ENCODE measurements at regions not wholly inside any gene's neighbourhood (a gene's known extent, or its start where the extent isn't known, plus 50 kb on each side); places are given as distances from the start of the nearest gene placed in this dataset.

DNA sequence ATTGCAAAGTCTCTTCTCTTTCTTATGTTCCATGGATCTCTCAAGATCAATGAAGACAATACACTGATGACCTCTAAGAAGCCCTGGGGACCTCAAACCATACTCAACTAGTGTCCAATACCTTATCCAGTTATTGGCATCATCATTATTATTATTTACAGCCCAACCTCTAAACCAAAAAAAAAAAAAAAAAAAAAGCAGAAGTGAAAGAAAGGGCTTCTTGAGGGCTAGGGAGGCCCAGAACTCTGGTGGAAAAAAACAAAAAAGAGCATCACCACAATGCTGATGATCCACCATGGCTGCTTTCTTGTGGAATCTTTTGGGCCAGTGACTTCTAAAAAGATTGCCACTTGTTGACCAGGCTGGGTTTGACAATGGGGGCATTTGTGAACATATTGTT, 324.9 kb downstream of the LPIN1 start:
- Histone ChIP-seq H3K27ac (ENCODE audit: low read depth, low read length) (no peak overlapping the region), H3K36me3 (ENCODE audit: control insufficient read depth, insufficient read depth, low read length) (no peaks in the 10 kb centered on the region), H3K4me3 (ENCODE audit: low read length) (no peak overlapping the region), H3K9ac (ENCODE audit: extremely low read depth, low read length, poor library complexity, severe bottlenecking) (no peak overlapping the region), H3K27me3 (ENCODE audit: control insufficient read depth, insufficient read depth, low read length, poor library complexity, severe bottlenecking) (no peaks in the 10 kb centered on the region), H3K4me1 (ENCODE audit: control insufficient read depth, insufficient read depth, low read length) (peaks cover 9% of the 10 kb centered on the region), H3K9me3 (ENCODE audit: control insufficient read depth, low read length) (no peaks in the 10 kb centered on the region)
- no peak for DNase-seq
- Mint-ChIP-seq H3K27ac (no peak overlapping the region), H3K9me3 (no peaks in the 10 kb centered on the region), H3K4me1 (peaks cover 14% of the 10 kb centered on the region), H3K36me3 (ENCODE audit: low read depth) (no peaks in the 10 kb centered on the region), H3K4me3 (no peak overlapping the region), H3K27me3 (ENCODE audit: insufficient read depth) (no peaks in the 10 kb centered on the region)
- TF ChIP-seq, protein P1, sequence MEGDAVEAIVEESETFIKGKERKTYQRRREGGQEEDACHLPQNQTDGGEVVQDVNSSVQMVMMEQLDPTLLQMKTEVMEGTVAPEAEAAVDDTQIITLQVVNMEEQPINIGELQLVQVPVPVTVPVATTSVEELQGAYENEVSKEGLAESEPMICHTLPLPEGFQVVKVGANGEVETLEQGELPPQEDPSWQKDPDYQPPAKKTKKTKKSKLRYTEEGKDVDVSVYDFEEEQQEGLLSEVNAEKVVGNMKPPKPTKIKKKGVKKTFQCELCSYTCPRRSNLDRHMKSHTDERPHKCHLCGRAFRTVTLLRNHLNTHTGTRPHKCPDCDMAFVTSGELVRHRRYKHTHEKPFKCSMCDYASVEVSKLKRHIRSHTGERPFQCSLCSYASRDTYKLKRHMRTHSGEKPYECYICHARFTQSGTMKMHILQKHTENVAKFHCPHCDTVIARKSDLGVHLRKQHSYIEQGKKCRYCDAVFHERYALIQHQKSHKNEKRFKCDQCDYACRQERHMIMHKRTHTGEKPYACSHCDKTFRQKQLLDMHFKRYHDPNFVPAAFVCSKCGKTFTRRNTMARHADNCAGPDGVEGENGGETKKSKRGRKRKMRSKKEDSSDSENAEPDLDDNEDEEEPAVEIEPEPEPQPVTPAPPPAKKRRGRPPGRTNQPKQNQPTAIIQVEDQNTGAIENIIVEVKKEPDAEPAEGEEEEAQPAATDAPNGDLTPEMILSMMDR (conservative IDR thresholded peaks at IDR 0.05) = no peak

DNA sequence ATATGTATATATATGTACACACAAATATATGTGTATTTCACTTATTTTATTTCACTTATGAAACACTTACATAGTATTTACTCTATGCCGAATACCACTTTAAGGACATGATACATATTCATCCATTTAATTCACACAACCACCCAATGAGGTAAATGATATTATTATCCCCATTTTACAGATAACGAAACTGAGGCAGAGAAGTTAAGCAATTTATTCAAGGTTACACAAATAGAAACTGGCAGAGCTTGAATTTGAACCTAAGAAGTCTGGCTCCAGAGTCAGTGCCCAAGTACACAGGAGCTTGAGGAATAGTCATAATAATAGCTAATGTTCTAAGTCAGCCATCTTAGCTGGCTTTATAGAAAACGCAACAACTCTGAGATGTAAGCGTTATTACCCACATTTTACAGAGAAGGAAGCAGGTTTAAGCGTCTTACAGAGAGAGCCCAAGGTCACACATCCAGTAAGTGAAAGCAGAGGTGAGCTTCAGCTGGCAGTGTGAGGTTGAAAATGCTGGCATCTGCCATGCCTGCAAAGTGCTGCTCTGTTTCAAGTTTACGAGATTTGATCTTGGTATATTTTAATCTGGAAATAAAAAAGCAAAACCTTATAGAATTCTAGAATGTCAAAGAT, 326.9 kb downstream of the LPIN1 start:
- no peak overlapping the region for H3K4me3 Mint-ChIP-seq
- H3K27ac ChIP-seq (ENCODE audit: low read depth, low read length) = no peak overlapping the region
- DNase-seq = no peak

DNA sequence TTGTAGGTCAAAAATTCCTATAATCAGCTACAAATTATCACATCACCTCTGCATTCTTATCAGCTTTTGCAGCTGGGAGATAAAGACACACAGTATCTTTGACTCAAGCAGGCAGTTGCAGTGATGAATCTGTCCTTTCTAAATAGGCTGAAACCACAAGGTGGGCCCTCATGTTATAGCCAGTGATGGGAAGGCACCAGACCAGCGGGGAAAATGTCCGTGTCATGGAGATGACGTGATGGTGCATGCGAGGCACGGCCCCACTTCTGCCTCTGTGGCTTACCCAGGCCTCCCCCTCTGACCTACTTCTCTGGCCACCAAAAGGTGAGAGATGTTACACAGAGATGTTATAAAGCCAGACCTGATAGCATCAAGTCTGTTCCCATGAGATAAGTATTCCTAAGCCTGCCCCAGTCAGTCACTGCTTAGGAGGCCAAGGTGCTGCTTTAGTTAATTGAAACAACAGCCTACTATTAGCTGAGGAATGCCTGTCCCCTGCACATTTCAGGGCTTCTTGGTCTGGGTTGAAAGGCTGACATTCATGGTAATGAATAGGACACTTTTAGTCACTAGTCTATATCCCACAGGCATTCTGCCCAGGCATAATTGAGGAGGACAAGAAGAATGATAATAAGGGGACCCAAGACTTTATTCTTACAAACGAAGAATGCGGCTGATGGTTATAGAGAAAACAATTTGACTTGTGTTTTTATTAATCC, 327.9 kb downstream of the LPIN1 start:
- Histone ChIP-seq H3K4me3 (ENCODE audit: low read length) (peak overlapping the region; percentile 58), H3K36me3 (ENCODE audit: control insufficient read depth, insufficient read depth, low read length) (no peaks in the 10 kb centered on the region), H3K9me3 (ENCODE audit: control insufficient read depth, low read length) (no peaks in the 10 kb centered on the region), H3K4me1 (ENCODE audit: control insufficient read depth, insufficient read depth, low read length) (peaks cover 12% of the 10 kb centered on the region), H3K9ac (ENCODE audit: extremely low read depth, low read length, poor library complexity, severe bottlenecking) (no peak overlapping the region), H3K27ac (ENCODE audit: low read depth, low read length) (no peak overlapping the region), H3K27me3 (ENCODE audit: control insufficient read depth, insufficient read depth, low read length, poor library complexity, severe bottlenecking) (no peaks in the 10 kb centered on the region)
- TF ChIP-seq, protein P1 (conservative IDR thresholded peaks at IDR 0.05) = no peak
- no peaks in the 10 kb centered on the region for H3K27me3 Mint-ChIP-seq (ENCODE audit: insufficient read depth)
- peak; percentile 64 for DNase-seq
- H3K4me1 Mint-ChIP-seq = peaks cover 23% of the 10 kb centered on the region
- H3K36me3 Mint-ChIP-seq (ENCODE audit: low read depth) = no peaks in the 10 kb centered on the region
- peak overlapping the region; percentile 61 for H3K27ac Mint-ChIP-seq
- H3K4me3 Mint-ChIP-seq = no peak overlapping the region
- H3K9me3 Mint-ChIP-seq = no peaks in the 10 kb centered on the region
- WGBS, 2 experiments (ENCODE audit: insufficient coverage in 1 of 2, insufficient read length in 1 of 2) = 78 to 80% methylated on average over 7 of the region's 7 CpGs

More for the DNA sequence above, 326.9 kb downstream of the LPIN1 start:
- no peaks in the 10 kb centered on the region for H3K36me3 Mint-ChIP-seq (ENCODE audit: low read depth)
- H3K27me3 Mint-ChIP-seq (ENCODE audit: insufficient read depth) = no peaks in the 10 kb centered on the region
- no peaks in the 10 kb centered on the region for H3K9me3 ChIP-seq (ENCODE audit: control insufficient read depth, low read length)
- H3K27me3 ChIP-seq (ENCODE audit: control insufficient read depth, insufficient read depth, low read length, poor library complexity, severe bottlenecking) = no peaks in the 10 kb centered on the region
- H3K9me3 Mint-ChIP-seq = no peaks in the 10 kb centered on the region
- TF ChIP-seq, protein P1 (conservative IDR thresholded peaks at IDR 0.05) = no peak
- H3K36me3 ChIP-seq (ENCODE audit: control insufficient read depth, insufficient read depth, low read length) = no peaks in the 10 kb centered on the region
- peaks cover 17% of the 10 kb centered on the region for H3K4me1 Mint-ChIP-seq
- 96 to 98% methylated on average over 6 of the region's 6 CpGs for WGBS, 2 experiments (ENCODE audit: insufficient coverage in 1 of 2, insufficient read length in 1 of 2)
- H3K27ac Mint-ChIP-seq = no peak overlapping the region
- H3K4me1 ChIP-seq (ENCODE audit: control insufficient read depth, insufficient read depth, low read length) = peaks cover 12% of the 10 kb centered on the region
- H3K4me3 ChIP-seq (ENCODE audit: low read length) = no peak overlapping the region
- H3K9ac ChIP-seq (ENCODE audit: extremely low read depth, low read length, poor library complexity, severe bottlenecking) = no peak overlapping the region

Data from endodermal cell (in vitro differentiated cells).